Amygdala (tissue), 56 donors: ENCODE measurements at regions not wholly inside any gene's neighbourhood (a gene's known extent, or its start where the extent isn't known, plus 50 kb on each side); places are given as distances from the start of the nearest gene placed in this dataset.

Experiments
- DNase-seq, 56 donors: peaks; one replicate each; lab custom pipeline; 2025; lab: John Stamatoyannopoulos, UW

GRCh38 chr7:97580205-97580604, 151.7 kb upstream of the TAC1 start:
- DNase-seq, result no peak

GRCh38 chr7:97595439-97595838, 136.4 kb upstream of the TAC1 start:
- no peak for DNase-seq

- DNase-seq, result no peak
These were observed 129.9 kb upstream of the TAC1 start for GRCh38 chr7:97601931-97602457.

GRCh38 chr7:97620495-97620894, 111.4 kb upstream of the TAC1 start:
- no peak for DNase-seq

GRCh38 chr7:97623333-97623732, 108.6 kb upstream of the TAC1 start:
- DNase-seq, result no peak

- no peak for DNase-seq
These were observed 101.8 kb upstream of the TAC1 start for GRCh38 chr7:97630116-97630515.

- DNase-seq, result no peak
These were observed 96.3 kb upstream of the TAC1 start for GRCh38 chr7:97635622-97636021.

- no peak for DNase-seq
These were observed 92.8 kb upstream of the TAC1 start for GRCh38 chr7:97639036-97639435.

- DNase-seq, result no peak
These were observed 72.4 kb upstream of the TAC1 start for GRCh38 chr7:97659363-97660045.

GRCh38 chr7:97667359-97667758, 64.5 kb upstream of the TAC1 start:
- DNase-seq, result no peak

GRCh38 chr7:97671571-97671970, 60.3 kb upstream of the TAC1 start:
- no peak for DNase-seq

- no peak for DNase-seq
These were observed 51.3 kb upstream of the TAC1 start for GRCh38 chr7:97680622-97681021.
